K562 (cell line): ENCODE measurements at regions not wholly inside any gene's neighbourhood (a gene's known extent, or its start where the extent isn't known, plus 50 kb on each side); places are given as distances from the start of the nearest gene placed in this dataset.

ENCODE experiments used
- ATAC-seq: fragments of 200-7000 bp; cut with Tn5 transposase; 3 replicates; pipeline ENCODE4 v1.9.1; 2020; ENCODE audit warnings: moderate library complexity
- BruUV-seq: library from RNA; stranded (reverse); fragments of 400-500 nt; replicated peaks from 2 replicates; lab custom pipeline; 2021; lab: Mats Ljungman, UMichigan
- CTCF ChIA-PET: fragments of 300-600 bp; formaldehyde crosslinking; extraction: SDS; loops from one replicate; lab custom pipeline; 2021; ENCODE audit warnings: low intra/inter-chr PET ratio; lab: Yijun Ruan, JAX
- POLR2A ChIA-PET: fragments of 300-600, 350-650 bp; sonication (Branson Sonifier 250); formaldehyde crosslinking; extraction: SDS; loops from one replicate; lab custom pipeline; 2021; ENCODE audit warnings: antibody characterized with exemption, inconsistent platforms; lab: Yijun Ruan, JAX
- DNase-seq, 4 experiments: peaks; one replicate each; pipeline versions ENCODE4 v3.0.0 to v3.0.0-alpha.2; 2011 to 2018; ENCODE audit warnings: low spot score in 3 of 4, mixed read lengths in 3 of 4; ENCODE audit errors: extremely low read depth in 1 of 4
- FAIRE-seq: peaks from 2 replicates; lab custom pipeline; 2011; peaks lifted over from hg19 to GRCh38; lab: Jason Lieb, UNC
- H2AFZ ChIP-seq: 2 replicates; pipeline ENCODE4 v1.6.0; 2011; ENCODE audit warnings: low read depth, low read length, control low read depth, inconsistent platforms
- H3K27ac ChIP-seq: fragments of 200-600 bp; 3 replicates; pipeline ENCODE4 v1.8.0; 2011; ENCODE audit warnings: low read depth, mild to moderate bottlenecking, control low read depth, inconsistent platforms, low read length, moderate library complexity, mixed read lengths; ENCODE audit errors: extremely low read depth
- H3K27me3 ChIP-seq, 2 experiments: fragments of 300-600 bp in 1 of 2; 2 replicates in 1 of 2; 3 replicates in 1 of 2; pipeline versions ENCODE4 v1.6.0 to v1.8.0; 2011; ENCODE audit warnings: inconsistent platforms in 2 of 2, low read length in 2 of 2, mild to moderate bottlenecking in 1 of 2, mixed read lengths in 1 of 2, moderate library complexity in 1 of 2; ENCODE audit not compliant: control insufficient read depth in 2 of 2, insufficient read depth in 2 of 2
- H3K36me3 ChIP-seq: fragments of 300-600 bp; 3 replicates; pipeline ENCODE4 v1.8.0; 2011; ENCODE audit warnings: mild to moderate bottlenecking, low read length, inconsistent platforms; ENCODE audit not compliant: control insufficient read depth, insufficient read depth
- H3K4me1 ChIP-seq, 2 experiments: fragments of 200-600 bp in 1 of 2; replicated peaks in 1 of 2; 2 replicates in 1 of 2; 3 replicates in 1 of 2; pipeline versions ENCODE4 v1.5.1 to v1.8.0; 2011; ENCODE audit warnings: inconsistent platforms in 2 of 2, low read length in 2 of 2, mild to moderate bottlenecking in 1 of 2, mixed read lengths in 1 of 2, moderate library complexity in 1 of 2; ENCODE audit not compliant: control insufficient read depth in 2 of 2, insufficient read depth in 2 of 2
- H3K4me2 ChIP-seq: 2 replicates; pipeline ENCODE4 v1.6.1; 2011; ENCODE audit warnings: low read length, control low read depth, inconsistent platforms, mixed read lengths; ENCODE audit not compliant: insufficient read depth
- H3K4me3 ChIP-seq: fragments of 200-600 bp; sonication (generic), shearing (Covaris generic); 2 replicates; pipeline ENCODE4 v1.5.1; 2016; ENCODE audit warnings: control low read depth, inconsistent platforms
- H3K79me2 ChIP-seq: fragments of 200-600 bp; 3 replicates; pipeline ENCODE4 v1.8.0; 2011; ENCODE audit warnings: low read length, inconsistent platforms; ENCODE audit not compliant: control insufficient read depth, insufficient read depth
- H3K9ac ChIP-seq, 2 experiments: 2 replicates each; pipeline versions ENCODE4 v1.6.0 to v1.6.1; 2011; ENCODE audit warnings: low read depth in 2 of 2, low read length in 2 of 2, control low read depth in 1 of 2, inconsistent platforms in 1 of 2, mild to moderate bottlenecking in 1 of 2, mixed read lengths in 1 of 2; ENCODE audit not compliant: insufficient read depth in 1 of 2
- H3K9me1 ChIP-seq: one replicate; pipeline ENCODE4 v1.6.0; 2011; ENCODE audit warnings: inconsistent platforms, mild to moderate bottlenecking, low read length, moderate library complexity; ENCODE audit not compliant: control insufficient read depth, insufficient read depth
- H3K9me3 ChIP-seq: replicated peaks from 2 replicates; pipeline ENCODE4 v1.5.1; 2011; ENCODE audit warnings: low read depth, low read length, inconsistent platforms; ENCODE audit not compliant: control insufficient read depth, insufficient read depth
- H4K20me1 ChIP-seq: replicated peaks from 2 replicates; pipeline ENCODE4 v1.6.1; 2011; ENCODE audit warnings: low read length, inconsistent platforms, mixed read lengths; ENCODE audit not compliant: control insufficient read depth, insufficient read depth
- BRD4 ChIP-seq: fragments of 200-600 bp; sonication (generic); IDR thresholded peaks from 2 replicates; pipeline ENCODE4 v1.6.1; 2017; ENCODE audit warnings: inconsistent platforms
- DPF2 ChIP-seq: fragments of 450-650 bp; IDR thresholded peaks from 2 replicates; pipeline ENCODE4 v1.6.1; 2016
- FUS ChIP-seq: fragments of 200-400 bp; formaldehyde crosslinking; optimal IDR thresholded peaks from 2 replicates; pipeline ENCODE3; 2017; ENCODE audit warnings: low read depth, low read length
- KAT8 ChIP-seq: fragments of 450-650 bp; IDR thresholded peaks from 2 replicates; pipeline ENCODE4 v1.6.1; 2016; ENCODE audit warnings: low read depth, mild to moderate bottlenecking
- NCOR1 ChIP-seq: fragments of 450-650 bp; IDR thresholded peaks from 2 replicates; pipeline ENCODE4 v1.6.1; 2016; ENCODE audit warnings: mild to moderate bottlenecking, moderate library complexity
- NFIX ChIP-seq: fragments of 250-450 bp; sonication (Bioruptor Pico); IDR thresholded peaks from 2 replicates; pipeline ENCODE4 v1.4.0; 2020; ENCODE audit warnings: low read depth, mild to moderate bottlenecking, moderate library complexity
- NUFIP1 ChIP-seq: fragments of 450-650 bp; IDR thresholded peaks from 2 replicates; pipeline ENCODE4 v1.6.1; 2018; ENCODE audit not compliant: partially characterized antibody
- POLR2G ChIP-seq: fragments of 200-400 bp; formaldehyde crosslinking; IDR thresholded peaks from 2 replicates; pipeline ENCODE4 v1.6.1; 2017; ENCODE audit warnings: low read depth, mild to moderate bottlenecking, antibody characterized with exemption, low read length, moderate library complexity
- TSHZ1 ChIP-seq: fragments of 250-450 bp; sonication (Bioruptor Pico); IDR thresholded peaks from 2 replicates; pipeline ENCODE4 v1.4.0; 2020; ENCODE audit warnings: mild to moderate bottlenecking, moderate library complexity
- ZBTB7A ChIP-seq: IDR thresholded peaks from 2 replicates; pipeline ENCODE4 v1.6.1; 2011; ENCODE audit warnings: low read depth, mild to moderate bottlenecking, low read length, moderate library complexity, borderline replicate concordance; ENCODE audit not compliant: control insufficient read depth
- ZNF197 ChIP-seq: fragments of 200-800 bp; sonication (Bioruptor generic); IDR thresholded peaks from 2 replicates; pipeline ENCODE4 v1.6.1; 2016; ENCODE audit warnings: low read depth, missing genetic modification characterization, missing compliant biosample characterization
- ZNF263 ChIP-seq: sonication (generic); formaldehyde crosslinking; IDR thresholded peaks from 2 replicates; pipeline ENCODE4 v1.8.0; 2022; ENCODE audit warnings: mild to moderate bottlenecking, missing genetic modification reagents, borderline replicate concordance
- ZNF3 ChIP-seq: fragments of 250-450 bp; sonication (Bioruptor Pico); IDR thresholded peaks from 2 replicates; pipeline ENCODE4 v1.5.0; 2021; ENCODE audit warnings: mild to moderate bottlenecking, moderate library complexity
- ZNF347 ChIP-seq: fragments of 450-650 bp; formaldehyde crosslinking; IDR thresholded peaks from 2 replicates; pipeline ENCODE4 v1.4.0; 2020; ENCODE audit warnings: low read depth, mild to moderate bottlenecking, moderate library complexity
- ZNF41 ChIP-seq: fragments of 250-450 bp; sonication (Bioruptor Pico); conservative IDR thresholded peaks from 2 replicates; pipeline ENCODE4 v1.4.0; 2020; ENCODE audit warnings: mild to moderate bottlenecking
- ZNF449 ChIP-seq: fragments of 250-450 bp; sonication (Bioruptor Pico); IDR thresholded peaks from 2 replicates; pipeline ENCODE4 v1.8.0; 2022; ENCODE audit warnings: moderate library complexity, mild to moderate bottlenecking, inconsistent platforms
- ZNF668 ChIP-seq: fragments of 250-450 bp; sonication (Bioruptor Pico); IDR thresholded peaks from 2 replicates; pipeline ENCODE4 v1.8.0; 2022; ENCODE audit warnings: mild to moderate bottlenecking, inconsistent platforms
- ZNF785 ChIP-seq: fragments of 250-450 bp; sonication (Bioruptor Pico); IDR thresholded peaks from 2 replicates; pipeline ENCODE4 v1.4.0; 2020; ENCODE audit warnings: mild to moderate bottlenecking
- ZNF79 ChIP-seq: fragments of 250-450 bp; sonication (Bioruptor Pico); IDR thresholded peaks from 2 replicates; pipeline ENCODE4 v1.4.0; 2020; ENCODE audit warnings: low read depth, mild to moderate bottlenecking, moderate library complexity
- in situ Hi-C: fragments of 300-500 bp; cut with MboI; formaldehyde crosslinking; loops from 4 replicates; pipeline ENCODE4 v1.15.0; 2018; ENCODE audit warnings: inconsistent platforms, mixed read lengths
- intact Hi-C: fragments of 100-400 bp; cut with micrococcal nuclease; formaldehyde crosslinking; loops from 2 replicates; pipeline ENCODE4 v1.14.2; 2022

GRCh38 chr2:223297788-223298187, 245.8 kb downstream of the KCNE4 start:
- BruUV-seq, result no TSS peak
- H3K36me3 ChIP-seq, result no peaks in the 10 kb centered on the region
- POLR2A ChIA-PET, result no interaction called here
- no peak overlapping the region for H3K4me2 ChIP-seq
- in situ Hi-C loops, result no loop called here
- H3K9ac ChIP-seq, result no peak overlapping the region
- intact Hi-C loops, result no loop called here
- H4K20me1 ChIP-seq, result no peaks in the 10 kb centered on the region
- no peak overlapping the region for H2AFZ ChIP-seq
- H3K27ac ChIP-seq, result no peak overlapping the region
- H3K9me1 ChIP-seq, result no peaks in the 10 kb centered on the region
- no peak for FAIRE-seq
- H3K27me3 ChIP-seq, result no peaks in the 10 kb centered on the region
- H3K79me2 ChIP-seq, result no peaks in the 10 kb centered on the region
- H3K4me3 ChIP-seq, result no peak overlapping the region
- CTCF ChIA-PET, result no interaction called here
- no peaks in the 10 kb centered on the region for H3K9me3 ChIP-seq
- TF ChIP-seq NCOR1 (no peak), ZNF197 (no peak), NFIX (CRISPR knock-in tag) (no peak), POLR2G (no peak), BRD4 (no peak), ZNF41 (CRISPR knock-in tag) (no peak), TSHZ1 (CRISPR knock-in tag) (no peak), DPF2 (no peak), ZNF347 (CRISPR knock-in tag) (no peak), ZNF785 (CRISPR knock-in tag) (no peak), ZNF668 (CRISPR knock-in tag) (no peak), FUS (no peak), ZBTB7A (no peak), KAT8 (no peak), ZNF79 (no peak), ZNF449 (CRISPR knock-in tag) (no peak), ZNF263 (CRISPR knock-in tag) (no peak), NUFIP1 (no peak), ZNF3 (CRISPR knock-in tag) (no peak)
- DNase-seq, result no peak
- no peak for ATAC-seq
- H3K4me1 ChIP-seq, result no peaks in the 10 kb centered on the region
